ENCODE measurements at regions not wholly inside any gene's neighbourhood (a gene's known extent, or its start where the extent isn't known, plus 50 kb on each side); places are given as distances from the start of the nearest gene placed in this dataset.

GRCh38 chr11:130721736-130722135, 194.5 kb downstream of the SNX19 start:
- no peak overlapping the region for H3K4me2 ChIP-seq (ENCODE audit: low read length)
- H3K9ac ChIP-seq (ENCODE audit: low read depth, low read length), result no peak overlapping the region
- peaks cover 32% of the 10 kb centered on the region for H3K4me1 ChIP-seq (ENCODE audit: control insufficient read depth, insufficient read depth, low read length)
- H3K36me3 ChIP-seq (ENCODE audit: insufficient read depth, low read length), result no peaks in the 10 kb centered on the region
- H3K4me3 ChIP-seq (ENCODE audit: low read length), result no peak overlapping the region
- H3K9me3 ChIP-seq (replicated peaks; ENCODE audit: low read length), result no peaks in the 10 kb centered on the region
- peaks cover 5% of the 10 kb centered on the region for H3K27me3 ChIP-seq (ENCODE audit: control insufficient read depth, insufficient read depth, low read length)

GRCh38 chr11:130722401-130722800, 193.9 kb downstream of the SNX19 start:
- Histone ChIP-seq H3K36me3 (ENCODE audit: insufficient read depth, low read length) (no peaks in the 10 kb centered on the region), H3K9ac (ENCODE audit: low read depth, low read length) (no peak overlapping the region), H3K27me3 (ENCODE audit: control insufficient read depth, insufficient read depth, low read length) (peaks cover 2% of the 10 kb centered on the region), H3K4me3 (ENCODE audit: low read length) (no peak overlapping the region), H3K4me2 (ENCODE audit: low read length) (no peak overlapping the region), H3K4me1 (ENCODE audit: control insufficient read depth, insufficient read depth, low read length) (peaks cover 32% of the 10 kb centered on the region), H3K9me3 (replicated peaks; ENCODE audit: low read length) (no peaks in the 10 kb centered on the region)

- no peaks in the 10 kb centered on the region for H3K36me3 ChIP-seq (ENCODE audit: insufficient read depth, low read length)
- H3K4me1 ChIP-seq (ENCODE audit: control insufficient read depth, insufficient read depth, low read length), result peaks cover 16% of the 10 kb centered on the region
- H3K27me3 ChIP-seq (ENCODE audit: control insufficient read depth, insufficient read depth, low read length), result peaks cover 6% of the 10 kb centered on the region
- H3K4me2 ChIP-seq (ENCODE audit: low read length), result no peak overlapping the region
- H3K4me3 ChIP-seq (ENCODE audit: low read length), result no peak overlapping the region
- no peak overlapping the region for H3K9ac ChIP-seq (ENCODE audit: low read depth, low read length)
- no peaks in the 10 kb centered on the region for H3K9me3 ChIP-seq (replicated peaks; ENCODE audit: low read length)
These were observed 190.7 kb downstream of the SNX19 start for GRCh38 chr11:130725421-130726233.

- peaks cover 5% of the 10 kb centered on the region for H3K27me3 ChIP-seq (ENCODE audit: control insufficient read depth, insufficient read depth, low read length)
- H3K4me2 ChIP-seq (ENCODE audit: low read length), result no peak overlapping the region
- H3K36me3 ChIP-seq (ENCODE audit: insufficient read depth, low read length), result no peaks in the 10 kb centered on the region
- no peak overlapping the region for H3K4me3 ChIP-seq (ENCODE audit: low read length)
- no peak overlapping the region for H3K9ac ChIP-seq (ENCODE audit: low read depth, low read length)
- peaks cover 15% of the 10 kb centered on the region for H3K4me1 ChIP-seq (ENCODE audit: control insufficient read depth, insufficient read depth, low read length)
- no peaks in the 10 kb centered on the region for H3K9me3 ChIP-seq (replicated peaks; ENCODE audit: low read length)
These were observed 189.8 kb downstream of the SNX19 start for GRCh38 chr11:130726234-130727037.

GRCh38 chr11:130727157-130728119, 188.8 kb downstream of the SNX19 start:
- Histone ChIP-seq H3K27me3 (ENCODE audit: control insufficient read depth, insufficient read depth, low read length) (peaks cover 5% of the 10 kb centered on the region), H3K4me3 (ENCODE audit: low read length) (no peak overlapping the region), H3K9me3 (replicated peaks; ENCODE audit: low read length) (no peaks in the 10 kb centered on the region), H3K9ac (ENCODE audit: low read depth, low read length) (no peak overlapping the region), H3K4me2 (ENCODE audit: low read length) (no peak overlapping the region), H3K36me3 (ENCODE audit: insufficient read depth, low read length) (no peaks in the 10 kb centered on the region), H3K4me1 (ENCODE audit: control insufficient read depth, insufficient read depth, low read length) (peaks cover 10% of the 10 kb centered on the region)

- Histone ChIP-seq H3K4me2 (ENCODE audit: low read length) (no peak overlapping the region), H3K9me3 (replicated peaks; ENCODE audit: low read length) (no peaks in the 10 kb centered on the region), H3K4me3 (ENCODE audit: low read length) (no peak overlapping the region), H3K36me3 (ENCODE audit: insufficient read depth, low read length) (no peaks in the 10 kb centered on the region), H3K9ac (ENCODE audit: low read depth, low read length) (no peak overlapping the region), H3K4me1 (ENCODE audit: control insufficient read depth, insufficient read depth, low read length) (peaks cover 10% of the 10 kb centered on the region), H3K27me3 (ENCODE audit: control insufficient read depth, insufficient read depth, low read length) (peaks cover 5% of the 10 kb centered on the region)
These were observed 187.8 kb downstream of the SNX19 start for GRCh38 chr11:130728185-130729180.

- H3K4me3 ChIP-seq (ENCODE audit: low read length), result no peak overlapping the region
- H3K27me3 ChIP-seq (ENCODE audit: control insufficient read depth, insufficient read depth, low read length), result peaks cover 5% of the 10 kb centered on the region
- H3K9me3 ChIP-seq (replicated peaks; ENCODE audit: low read length), result no peaks in the 10 kb centered on the region
- peaks cover 10% of the 10 kb centered on the region for H3K4me1 ChIP-seq (ENCODE audit: control insufficient read depth, insufficient read depth, low read length)
- H3K9ac ChIP-seq (ENCODE audit: low read depth, low read length), result no peak overlapping the region
- H3K4me2 ChIP-seq (ENCODE audit: low read length), result no peak overlapping the region
- H3K36me3 ChIP-seq (ENCODE audit: insufficient read depth, low read length), result no peaks in the 10 kb centered on the region
These were observed 187.1 kb downstream of the SNX19 start for GRCh38 chr11:130729193-130729592.

- Histone ChIP-seq H3K9me3 (replicated peaks; ENCODE audit: low read length) (no peaks in the 10 kb centered on the region), H3K4me3 (ENCODE audit: low read length) (no peak overlapping the region), H3K36me3 (ENCODE audit: insufficient read depth, low read length) (no peaks in the 10 kb centered on the region), H3K4me2 (ENCODE audit: low read length) (no peak overlapping the region), H3K4me1 (ENCODE audit: control insufficient read depth, insufficient read depth, low read length) (peaks cover 10% of the 10 kb centered on the region), H3K9ac (ENCODE audit: low read depth, low read length) (no peak overlapping the region), H3K27me3 (ENCODE audit: control insufficient read depth, insufficient read depth, low read length) (peaks cover 5% of the 10 kb centered on the region)
These were observed 186.5 kb downstream of the SNX19 start for GRCh38 chr11:130729678-130730300.

GRCh38 chr11:130731401-130731800, 184.9 kb downstream of the SNX19 start:
- Histone ChIP-seq H3K36me3 (ENCODE audit: insufficient read depth, low read length) (no peaks in the 10 kb centered on the region), H3K27me3 (ENCODE audit: control insufficient read depth, insufficient read depth, low read length) (peaks cover 5% of the 10 kb centered on the region), H3K9ac (ENCODE audit: low read depth, low read length) (no peak overlapping the region), H3K4me3 (ENCODE audit: low read length) (no peak overlapping the region), H3K9me3 (replicated peaks; ENCODE audit: low read length) (no peaks in the 10 kb centered on the region), H3K4me1 (ENCODE audit: control insufficient read depth, insufficient read depth, low read length) (peaks cover 2% of the 10 kb centered on the region), H3K4me2 (ENCODE audit: low read length) (no peak overlapping the region)

- Histone ChIP-seq H3K27me3 (ENCODE audit: control insufficient read depth, insufficient read depth, low read length) (peaks cover 5% of the 10 kb centered on the region), H3K9ac (ENCODE audit: low read depth, low read length) (no peak overlapping the region), H3K4me1 (ENCODE audit: control insufficient read depth, insufficient read depth, low read length) (peaks cover 6% of the 10 kb centered on the region), H3K36me3 (ENCODE audit: insufficient read depth, low read length) (no peaks in the 10 kb centered on the region), H3K4me2 (ENCODE audit: low read length) (no peak overlapping the region), H3K9me3 (replicated peaks; ENCODE audit: low read length) (no peaks in the 10 kb centered on the region), H3K4me3 (ENCODE audit: low read length) (no peak overlapping the region)
These were observed 183.8 kb downstream of the SNX19 start for GRCh38 chr11:130732476-130732875.

All from skeletal muscle satellite cell (primary cell).